ENCODE measurements at regions not wholly inside any gene's neighbourhood (a gene's known extent, or its start where the extent isn't known, plus 50 kb on each side); places are given as distances from the start of the nearest gene placed in this dataset.

GRCh38 chr5:39794513-39795210 lies 369.9 kb upstream of the DAB2 start:
- no peak overlapping the region for H3K9ac ChIP-seq (ENCODE audit: low read length)
- H3K79me2 ChIP-seq (ENCODE audit: low read length) = no peaks in the 10 kb centered on the region
- no peaks in the 10 kb centered on the region for H3K36me3 ChIP-seq (replicated peaks; ENCODE audit: low read depth, low read length)
- no peak overlapping the region for H2AFZ ChIP-seq (ENCODE audit: low read depth, low read length)
- no peaks in the 10 kb centered on the region for H3K27me3 ChIP-seq (ENCODE audit: low read depth, low read length)
- H3K4me1 ChIP-seq (ENCODE audit: low read length) = no peaks in the 10 kb centered on the region
- no peaks in the 10 kb centered on the region for H3K9me3 ChIP-seq (ENCODE audit: insufficient read depth, low read length)
- H3K4me3 ChIP-seq (ENCODE audit: low read length) = no peak overlapping the region
- no peaks in the 10 kb centered on the region for H4K20me1 ChIP-seq (ENCODE audit: insufficient read depth, low read length)
- TF ChIP-seq CTCF (IDR thresholded peaks at IDR 0.05; ENCODE audit: low read depth, low read length) (no peak), EZH2phosphoT487 (IDR thresholded peaks at IDR 0.05; ENCODE audit: low read depth) (no peak)
- no peak overlapping the region for H3K27ac ChIP-seq (ENCODE audit: low read length)
- H3K4me2 ChIP-seq (ENCODE audit: low read length) = no peak overlapping the region

DNA sequence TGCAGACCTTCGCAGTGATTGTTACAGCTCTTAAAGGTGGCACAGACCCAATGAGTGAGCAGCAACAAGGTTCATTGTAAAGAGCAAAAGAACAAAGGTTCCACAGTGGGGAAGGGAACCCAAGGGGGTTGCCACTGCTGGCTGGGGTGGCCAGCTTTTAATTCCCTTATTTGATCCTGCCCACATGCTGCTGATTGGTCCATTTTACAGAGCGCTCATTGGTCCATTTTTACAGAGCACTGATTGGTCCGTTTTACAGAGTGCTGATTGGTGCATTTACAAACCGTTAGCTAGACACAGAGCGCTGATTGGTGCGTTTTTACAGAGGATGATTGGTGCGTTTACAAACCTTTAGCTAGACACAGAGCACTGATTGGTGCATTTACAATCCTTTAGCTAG lies 360.6 kb upstream of the DAB2 start:
- Histone ChIP-seq H3K4me2 (ENCODE audit: low read length) (no peak overlapping the region), H3K4me1 (ENCODE audit: low read length) (peaks cover 18% of the 10 kb centered on the region), H3K9ac (ENCODE audit: low read length) (no peak overlapping the region), H3K79me2 (ENCODE audit: low read length) (no peaks in the 10 kb centered on the region), H3K27ac (ENCODE audit: low read length) (no peak overlapping the region), H3K4me3 (ENCODE audit: low read length) (no peak overlapping the region), H2AFZ (ENCODE audit: low read depth, low read length) (no peak overlapping the region), H4K20me1 (ENCODE audit: insufficient read depth, low read length) (no peaks in the 10 kb centered on the region), H3K36me3 (replicated peaks; ENCODE audit: low read depth, low read length) (no peaks in the 10 kb centered on the region), H3K27me3 (ENCODE audit: low read depth, low read length) (no peaks in the 10 kb centered on the region), H3K9me3 (ENCODE audit: insufficient read depth, low read length) (no peaks in the 10 kb centered on the region)
- TF ChIP-seq CTCF (IDR thresholded peaks at IDR 0.05; ENCODE audit: low read depth, low read length) (no peak), EZH2phosphoT487 (IDR thresholded peaks at IDR 0.05; ENCODE audit: low read depth) (no peak)

DNA sequence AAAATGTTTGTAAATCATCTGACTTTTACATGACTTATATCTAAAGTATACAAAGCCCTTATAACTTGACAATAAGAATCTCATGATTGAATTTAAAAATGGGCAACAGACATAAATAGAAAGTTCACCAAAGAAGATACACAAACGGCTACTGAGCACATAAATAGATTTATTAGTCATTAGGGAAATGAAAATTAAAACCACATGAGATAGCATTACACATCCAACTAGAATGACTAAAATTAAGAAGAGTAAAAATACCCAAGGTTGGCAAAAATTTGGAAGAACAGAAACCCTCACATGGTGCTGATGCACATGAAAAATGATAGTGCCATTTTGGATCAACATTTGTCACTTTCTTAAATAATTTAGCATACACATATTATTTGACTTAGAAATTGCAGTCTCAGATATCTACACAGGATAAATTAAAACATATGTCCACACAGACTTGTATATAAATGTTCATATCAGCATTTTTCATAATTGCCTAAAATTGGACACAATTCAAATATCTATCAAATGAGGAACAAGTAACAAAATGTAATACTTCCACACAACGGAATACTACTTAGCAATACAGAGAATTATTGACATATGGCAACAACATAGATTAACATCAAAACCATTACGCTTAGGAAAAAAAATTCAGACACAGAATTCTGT lies 359.1 kb upstream of the DAB2 start:
- H3K9me3 ChIP-seq (ENCODE audit: insufficient read depth, low read length) = no peaks in the 10 kb centered on the region
- H2AFZ ChIP-seq (ENCODE audit: low read depth, low read length) = no peak overlapping the region
- no peaks in the 10 kb centered on the region for H4K20me1 ChIP-seq (ENCODE audit: insufficient read depth, low read length)
- peak overlapping the region; percentile 41; the same call in 1 of the 2 replicates for H3K27ac ChIP-seq (ENCODE audit: low read length)
- no peaks in the 10 kb centered on the region for H3K27me3 ChIP-seq (ENCODE audit: low read depth, low read length)
- peaks cover 18% of the 10 kb centered on the region for H3K4me1 ChIP-seq (ENCODE audit: low read length)
- peak overlapping the region; percentile 42 for H3K4me2 ChIP-seq (ENCODE audit: low read length)
- TF ChIP-seq EZH2phosphoT487 (IDR thresholded peaks at IDR 0.05; ENCODE audit: low read depth) = no peak
- TF ChIP-seq CTCF (IDR thresholded peaks at IDR 0.05; ENCODE audit: low read depth, low read length) = no peak
- H3K9ac ChIP-seq (ENCODE audit: low read length) = no peak overlapping the region
- H3K36me3 ChIP-seq (replicated peaks; ENCODE audit: low read depth, low read length) = no peaks in the 10 kb centered on the region
- H3K79me2 ChIP-seq (ENCODE audit: low read length) = no peaks in the 10 kb centered on the region
- no peak overlapping the region for H3K4me3 ChIP-seq (ENCODE audit: low read length)

- TF ChIP-seq CTCF (IDR thresholded peaks at IDR 0.05; ENCODE audit: low read depth, low read length) (no peak), EZH2phosphoT487 (IDR thresholded peaks at IDR 0.05; ENCODE audit: low read depth) (no peak)
- Histone ChIP-seq H4K20me1 (ENCODE audit: insufficient read depth, low read length) (no peaks in the 10 kb centered on the region), H3K4me1 (ENCODE audit: low read length) (peaks cover 18% of the 10 kb centered on the region), H3K79me2 (ENCODE audit: low read length) (no peaks in the 10 kb centered on the region), H3K4me3 (ENCODE audit: low read length) (no peak overlapping the region), H3K27ac (ENCODE audit: low read length) (no peak overlapping the region), H3K27me3 (ENCODE audit: low read depth, low read length) (no peaks in the 10 kb centered on the region), H2AFZ (ENCODE audit: low read depth, low read length) (no peak overlapping the region), H3K9ac (ENCODE audit: low read length) (no peak overlapping the region), H3K9me3 (ENCODE audit: insufficient read depth, low read length) (no peaks in the 10 kb centered on the region), H3K4me2 (ENCODE audit: low read length) (no peak overlapping the region), H3K36me3 (replicated peaks; ENCODE audit: low read depth, low read length) (no peaks in the 10 kb centered on the region)
Measured at GRCh38 chr5:39780347-39780746, 355.6 kb upstream of the DAB2 start.

Measured in OCI-LY3 (cell line).